Fibroblast of skin of left biceps (primary cell): ENCODE measurements at regions not wholly inside any gene's neighbourhood (a gene's known extent, or its start where the extent isn't known, plus 50 kb on each side); places are given as distances from the start of the nearest gene placed in this dataset.
"Not testable (repeated sequence)": the region's sequence is repeated elsewhere in the genome, so short reads cannot be mapped to it uniquely, and the experiment has no call there.

ENCODE experiments used
- DNase-seq, 2 experiments: peaks; one replicate each; pipeline ENCODE4 v3.0.0-alpha.2; 2013; ENCODE audit warnings: low read depth in 2 of 2

GRCh38 chr4:114034189-114034588, 54.7 kb upstream of the ARSJ start:
- no peak for DNase-seq

- no peak for DNase-seq
These were observed 57.0 kb upstream of the ARSJ start for GRCh38 chr4:114036426-114036825.

GRCh38 chr4:114036864-114037263, 57.4 kb upstream of the ARSJ start:
- no peak for DNase-seq

DNA sequence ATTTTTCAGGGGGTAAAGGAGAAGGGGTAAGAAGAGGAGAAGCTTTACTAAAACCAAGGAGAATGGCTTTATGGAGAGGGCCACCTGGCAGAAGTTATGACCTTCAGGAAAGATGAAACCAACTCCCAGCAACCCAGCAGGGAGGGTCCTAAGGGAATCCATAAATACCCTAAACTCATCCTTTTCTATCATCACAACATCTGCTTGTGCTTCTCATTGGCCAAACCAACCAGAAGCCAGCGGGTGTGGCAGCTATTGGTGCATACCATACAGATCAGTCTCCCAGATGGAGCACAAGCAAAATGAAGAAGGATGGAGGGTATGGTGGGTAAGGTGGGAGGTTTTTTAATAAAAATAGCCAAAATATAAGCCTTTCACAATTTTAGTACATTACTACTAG, 58.5 kb upstream of the ARSJ start:
- no peak for DNase-seq

DNA sequence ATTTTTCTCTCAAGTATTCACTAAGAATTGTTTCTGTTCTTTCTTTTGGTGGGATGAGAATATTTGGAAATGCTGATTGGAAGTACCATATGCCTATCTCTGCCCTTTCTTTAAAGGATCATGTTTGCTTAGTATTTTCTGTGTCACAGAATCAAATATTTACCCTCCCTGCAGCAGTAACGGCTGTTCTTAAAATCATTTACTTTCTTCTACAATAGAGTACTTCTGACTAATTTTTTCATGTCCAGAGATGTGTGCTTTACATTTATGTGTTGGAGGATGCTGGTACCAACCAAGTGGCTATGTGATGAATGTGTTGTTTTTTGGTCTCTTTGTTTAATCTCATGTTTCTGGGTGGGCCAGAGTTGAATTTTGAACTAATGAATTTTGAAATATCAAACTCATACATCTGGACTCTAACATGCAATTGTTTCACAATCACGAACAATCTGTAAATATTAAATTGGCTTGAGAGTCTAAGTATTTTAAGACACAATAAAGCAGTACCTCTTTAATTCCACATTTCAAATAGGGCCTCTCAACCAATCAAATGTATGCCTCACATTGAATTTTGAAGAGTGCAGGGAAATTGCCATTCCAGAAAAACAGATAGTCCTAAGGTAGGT, 59.4 kb upstream of the ARSJ start:
- DNase-seq, result no peak

GRCh38 chr4:114040319-114041116, 61.1 kb upstream of the ARSJ start:
- DNase-seq, result no peak

- DNase-seq, result peak; percentile 38 to 42
These were observed 61.6 kb upstream of the ARSJ start for GRCh38 chr4:114041117-114041475.

DNA sequence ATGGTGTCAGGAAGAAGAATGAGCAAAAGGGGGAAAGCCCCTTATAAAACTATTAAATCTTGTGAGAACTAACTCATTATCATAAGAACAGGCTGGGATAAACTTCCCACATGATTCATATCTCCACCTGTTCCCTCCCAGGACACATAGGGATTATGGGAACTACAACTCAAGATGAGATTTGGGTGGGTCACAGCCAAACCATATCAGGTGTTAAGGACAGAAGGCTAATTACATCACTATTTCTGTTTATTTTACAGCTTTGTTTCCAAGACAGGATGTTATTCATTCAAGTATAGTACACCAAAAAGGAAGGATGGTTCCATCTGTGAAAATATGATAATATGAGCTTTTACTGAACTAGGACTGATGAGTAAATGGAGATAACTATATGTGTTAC, 63.7 kb upstream of the ARSJ start:
- DNase-seq, result no peak

DNA sequence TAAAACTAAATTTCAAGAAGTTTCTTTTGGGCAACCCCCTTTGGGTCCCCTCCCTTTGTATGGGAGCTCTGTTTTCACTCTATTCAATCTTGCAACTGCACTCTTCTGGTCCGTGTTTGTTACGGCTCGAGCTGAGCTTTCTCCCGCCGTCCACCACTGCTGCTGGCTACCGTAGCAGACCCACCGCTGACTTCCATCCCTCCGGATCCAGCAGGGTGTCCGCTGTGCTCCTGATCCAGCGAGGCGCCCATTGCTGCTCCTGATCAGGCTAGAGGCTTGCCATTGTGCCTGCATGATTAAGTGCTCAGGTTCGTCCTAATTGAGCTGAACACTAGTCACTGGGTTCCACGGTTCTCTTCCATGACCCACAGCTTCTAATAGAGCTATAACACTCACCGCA, 64.9 kb upstream of the ARSJ start:
- not testable (repeated sequence) for DNase-seq

- no peak for DNase-seq
These were observed 66.9 kb upstream of the ARSJ start for GRCh38 chr4:114046331-114046730.

DNA sequence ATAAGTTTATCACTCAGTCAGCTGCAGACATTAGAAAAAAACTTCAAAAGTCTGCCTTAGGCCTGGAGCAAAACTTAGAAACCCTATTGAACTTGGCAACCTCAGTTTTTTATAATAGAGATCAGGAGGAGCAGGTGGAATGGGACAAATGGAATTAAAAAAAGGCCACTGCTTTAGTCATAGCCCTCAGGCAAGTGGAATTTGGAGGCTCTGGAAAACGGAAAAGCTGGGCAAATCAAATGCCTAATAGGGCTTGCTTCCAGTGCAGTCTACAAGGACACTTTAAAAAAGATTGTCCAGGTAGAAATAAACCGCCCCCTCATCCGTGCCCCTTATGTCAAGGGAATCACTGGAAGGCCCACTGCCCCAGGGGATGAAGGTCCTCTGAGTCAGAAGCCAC, 68.7 kb upstream of the ARSJ start:
- not testable (repeated sequence) for DNase-seq

DNA sequence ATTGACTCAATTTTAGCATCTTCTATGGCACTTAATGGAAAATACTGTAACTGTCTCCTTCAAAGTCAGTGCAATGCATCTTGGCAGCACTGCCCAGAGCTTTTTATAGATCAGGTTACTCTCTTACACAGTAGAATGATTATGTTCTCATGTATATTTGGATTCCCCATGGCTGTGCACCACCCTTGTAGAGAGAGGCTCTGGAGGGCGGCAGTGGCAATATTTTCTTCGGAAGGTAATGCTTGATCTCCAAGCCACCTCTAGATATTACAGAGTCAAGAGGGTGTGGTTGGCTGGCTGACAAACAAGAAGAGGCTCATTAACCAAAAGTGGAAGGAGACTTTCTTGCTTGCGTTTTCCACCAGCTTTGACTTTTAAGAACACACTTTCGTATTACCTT, 72.8 kb upstream of the ARSJ start:
- DNase-seq, result no peak

DNA sequence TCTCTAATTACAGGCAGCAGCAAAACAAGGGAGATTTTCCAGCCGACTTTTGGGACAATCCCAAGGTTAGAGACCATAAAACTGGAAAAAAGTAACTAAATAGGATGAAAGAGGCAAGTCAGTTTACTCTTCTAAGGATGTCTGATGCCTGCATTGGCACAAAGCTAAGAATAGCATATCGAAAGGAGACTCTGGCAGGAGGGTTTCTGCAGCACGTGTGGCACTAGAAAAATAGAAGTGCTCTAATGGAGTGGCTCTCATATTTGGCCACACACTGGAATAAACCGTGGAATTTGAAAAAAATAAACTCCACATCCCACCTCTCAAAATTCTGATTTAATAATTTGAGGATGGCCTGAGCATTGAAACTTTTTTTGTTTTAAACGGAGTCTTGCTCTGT, 77.2 kb upstream of the ARSJ start:
- DNase-seq, result no peak

DNA sequence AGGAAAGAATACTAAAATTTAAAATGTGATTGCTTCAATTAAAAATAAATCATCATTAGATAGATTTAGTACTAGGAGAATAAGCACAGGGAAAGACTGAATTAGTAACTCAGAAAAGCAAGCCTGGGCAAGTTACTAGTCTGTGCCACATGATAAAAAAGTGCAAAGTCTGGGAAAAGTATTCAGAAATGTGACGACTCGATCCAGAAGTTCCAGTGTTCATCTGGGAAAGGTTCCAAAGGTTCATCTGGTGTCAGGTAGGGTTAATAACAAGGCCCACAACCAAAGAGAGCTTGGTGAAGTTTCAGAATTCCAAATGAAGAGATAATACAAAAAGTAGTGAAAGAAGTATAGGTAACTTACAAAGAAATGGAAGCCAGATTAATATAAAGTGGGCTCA, 78.3 kb upstream of the ARSJ start:
- no peak for DNase-seq

DNA sequence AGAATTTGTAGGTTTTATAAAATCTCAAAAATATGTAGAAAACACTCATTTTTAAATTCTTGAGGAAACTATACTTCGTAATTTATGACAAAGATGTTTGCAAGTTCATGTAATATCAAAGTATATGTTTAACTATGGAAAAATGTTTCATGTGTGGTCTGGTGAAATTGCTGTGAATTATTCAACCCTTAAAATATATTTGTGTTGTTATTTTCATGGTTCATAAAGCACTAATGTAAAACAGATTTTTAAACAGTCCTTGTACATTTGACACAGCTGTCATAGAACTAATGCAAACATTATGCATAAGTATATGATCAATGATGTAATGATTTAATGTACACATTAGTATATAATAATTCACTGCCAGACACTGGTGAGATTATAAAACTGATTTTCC, 83.1 kb upstream of the ARSJ start:
- no peak for DNase-seq

- no peak for DNase-seq
These were observed 93.3 kb upstream of the ARSJ start for GRCh38 chr4:114072781-114073180.

DNA sequence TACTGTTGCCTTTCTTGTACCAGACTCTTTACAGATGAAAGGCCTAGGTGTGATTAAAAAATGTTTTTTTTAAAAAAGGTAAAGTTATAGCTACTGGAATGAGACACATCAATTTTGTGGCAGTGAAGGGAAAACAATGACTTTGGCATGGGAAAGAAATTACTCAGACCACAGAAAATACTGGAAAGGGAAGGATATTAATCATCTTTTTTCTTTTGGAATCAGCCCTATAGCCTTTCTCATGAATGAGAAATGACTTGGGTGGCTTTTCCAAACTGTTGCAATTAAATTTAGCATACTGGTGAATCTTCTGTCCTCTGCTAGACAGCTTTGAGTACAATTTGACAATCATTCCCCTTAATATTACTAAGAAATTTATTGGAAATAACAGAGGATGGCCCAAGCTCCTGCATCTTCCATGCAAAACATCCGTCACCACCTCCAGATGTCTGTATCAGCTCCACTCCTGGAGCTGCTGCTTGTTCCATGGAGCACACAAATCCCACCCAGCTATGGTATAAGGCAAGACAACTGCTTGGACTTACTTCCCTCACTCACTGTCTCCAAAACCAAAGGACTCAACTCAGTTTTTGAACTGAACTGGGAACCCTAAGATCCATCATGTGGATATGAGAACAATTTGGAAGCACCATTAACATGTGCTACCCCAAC, 97.6 kb upstream of the ARSJ start:
- no peak for DNase-seq

- peak; percentile 89 to 92 for DNase-seq
These were observed 98.2 kb upstream of the ARSJ start for GRCh38 chr4:114077610-114078009.

DNA sequence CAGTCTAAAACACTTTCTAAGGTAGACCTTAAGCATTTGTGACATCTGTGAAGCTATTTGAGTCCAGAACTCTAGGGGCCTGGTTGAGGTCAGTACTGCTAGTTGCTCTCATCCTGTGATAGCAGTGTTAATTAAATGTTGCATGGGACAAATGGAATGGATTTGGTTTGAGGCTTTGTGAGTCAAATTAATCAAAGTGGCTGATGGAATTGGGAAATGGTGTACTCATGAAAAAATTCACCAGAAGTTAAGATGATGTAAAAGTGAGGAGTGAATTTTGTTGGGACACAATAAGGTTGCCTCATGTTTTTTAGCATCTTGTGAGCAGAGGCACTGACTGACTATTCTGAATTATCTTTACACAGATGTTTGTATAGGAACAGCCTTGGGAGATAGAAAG, 99.2 kb upstream of the ARSJ start:
- DNase-seq, result peak in 1 of 2 experiments; percentile 39

DNA sequence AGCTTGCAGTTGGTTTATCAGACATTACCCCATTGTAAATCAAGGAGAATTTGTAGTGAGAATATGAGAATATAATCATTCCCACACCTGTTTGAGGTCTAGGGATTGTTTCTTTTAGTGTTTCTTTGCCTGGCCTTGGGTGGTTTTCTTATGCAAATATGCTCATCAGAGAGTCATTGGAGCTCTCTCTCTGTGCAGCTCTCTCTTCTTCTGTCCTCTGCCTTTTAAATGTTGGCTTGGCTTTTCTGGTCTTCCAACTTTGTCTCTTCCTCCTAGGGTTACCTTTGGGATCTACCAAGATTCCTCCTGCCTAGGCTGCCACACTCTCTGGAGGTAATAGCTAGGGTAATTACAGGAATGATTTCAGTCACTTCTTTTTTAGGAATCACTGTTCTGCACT, 102.3 kb upstream of the ARSJ start:
- no peak for DNase-seq

DNA sequence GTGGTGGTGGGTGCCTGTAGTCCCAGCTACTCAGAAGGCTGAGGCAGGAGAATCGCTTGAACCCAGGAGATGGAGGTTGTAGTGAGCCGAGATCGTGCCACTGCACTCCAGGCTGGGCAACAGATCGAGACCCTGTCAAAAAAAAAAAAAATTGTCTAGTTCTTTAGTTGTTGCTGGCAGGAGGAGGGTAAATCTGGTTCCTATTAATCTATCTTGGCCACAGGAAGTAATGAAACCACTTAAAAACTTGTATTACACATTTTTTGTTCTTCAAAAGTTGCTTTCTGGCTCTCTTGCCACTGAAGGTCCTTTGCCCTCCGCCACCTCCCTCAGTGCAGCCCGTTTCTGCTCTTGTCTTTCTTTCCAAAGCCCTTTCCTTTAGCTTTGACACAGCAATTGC, 102.9 kb upstream of the ARSJ start:
- DNase-seq, result no peak

DNA sequence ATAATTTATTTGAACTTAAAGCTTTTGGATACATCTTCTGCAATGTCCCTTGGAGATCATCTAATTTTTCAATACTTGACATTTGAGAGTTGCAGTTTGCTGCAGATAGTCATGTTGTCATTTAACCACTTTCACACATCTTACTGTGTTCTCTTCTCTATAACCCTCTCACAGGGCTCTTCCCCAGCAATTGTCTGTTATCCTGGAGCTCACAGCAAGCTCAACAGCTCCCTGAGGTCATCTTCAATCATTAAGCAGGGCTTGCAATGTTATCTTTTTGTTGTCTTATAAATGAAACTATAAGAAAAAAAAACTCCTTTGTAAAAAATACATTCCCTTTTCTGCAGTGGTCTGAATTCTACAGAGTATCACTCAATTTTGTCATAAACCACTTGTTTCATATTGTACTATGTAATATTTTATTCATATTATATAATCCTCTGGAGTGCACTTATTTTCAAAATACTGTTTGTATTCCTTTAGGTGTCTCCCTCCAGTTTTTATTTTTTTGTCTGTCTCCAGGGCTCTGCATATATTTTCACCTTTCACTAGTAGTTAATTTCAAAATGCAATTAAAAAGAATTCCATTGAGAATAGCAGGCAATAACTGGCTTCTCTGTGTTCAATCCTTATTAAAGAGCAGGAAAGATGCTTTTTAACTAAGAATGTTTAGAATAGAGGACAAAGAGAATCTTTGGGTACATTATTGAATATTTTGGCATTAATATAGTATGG, 106.3 kb upstream of the ARSJ start:
- no peak for DNase-seq
